ENCODE measurements at regions not wholly inside any gene's neighbourhood (a gene's known extent, or its start where the extent isn't known, plus 50 kb on each side); places are given as distances from the start of the nearest gene placed in this dataset.

- H3K36me3 Mint-ChIP-seq = no peaks in the 10 kb centered on the region
Measured at GRCh38 chr2:3101016-3101942, 276.3 kb downstream of the EIPR1 start.

GRCh38 chr2:3100386-3100785, 277.2 kb downstream of the EIPR1 start:
- ATAC-seq (ENCODE audit: low read depth in 2 of 2) = no peak
- H3K27ac Mint-ChIP-seq = peak overlapping the region in 1 of 6 donors; percentile 20
- no peak for DNase-seq
- no peaks in the 10 kb centered on the region for H3K36me3 Mint-ChIP-seq
- H3K4me3 Mint-ChIP-seq = peak overlapping the region in 4 of 8 donors; percentile 5 to 30 (median 17)
- H3K4me1 Mint-ChIP-seq = peaks cover 14 to 21% (median 20%) of the 10 kb centered on the region in 3 donors
- peaks cover 0 to 20% (median 11%) of the 10 kb centered on the region in 3 donors for H3K27me3 Mint-ChIP-seq
- no peaks in the 10 kb centered on the region for H3K9me3 Mint-ChIP-seq

More at GRCh38 chr2:3101016-3101942, 276.3 kb downstream of the EIPR1 start:
- peak overlapping the region in 5 of 6 donors; percentile 20 to 90 (median 81) for H3K27ac Mint-ChIP-seq
- DNase-seq (no peak), ATAC-seq (ENCODE audit: low read depth in 2 of 2) (no peak)
- H3K4me3 Mint-ChIP-seq = peak overlapping the region in 3 of 8 donors; percentile 12 to 43 (median 12)
- H3K27me3 Mint-ChIP-seq = peaks cover 0 to 11% (median 8%) of the 10 kb centered on the region in 3 donors
- H3K9me3 Mint-ChIP-seq = no peaks in the 10 kb centered on the region
- peaks cover 14 to 21% (median 20%) of the 10 kb centered on the region in 3 donors for H3K4me1 Mint-ChIP-seq

- no peaks in the 10 kb centered on the region for H3K36me3 Mint-ChIP-seq
- H3K27ac Mint-ChIP-seq = no peak overlapping the region
- ATAC-seq (ENCODE audit: low read depth in 2 of 2) = no peak
- DNase-seq = no peak
- H3K9me3 Mint-ChIP-seq = no peaks in the 10 kb centered on the region
- peaks cover 0 to 25% (median 16%) of the 10 kb centered on the region in 3 donors for H3K27me3 Mint-ChIP-seq
- peak overlapping the region in 3 of 8 donors; percentile 13 to 19 (median 15) for H3K4me3 Mint-ChIP-seq
- peaks cover 14 to 21% (median 20%) of the 10 kb centered on the region in 3 donors for H3K4me1 Mint-ChIP-seq
Measured at GRCh38 chr2:3099860-3100234, 277.8 kb downstream of the EIPR1 start.

- no peak for DNase-seq
Measured at GRCh38 chr2:3099145-3099859, 278.3 kb downstream of the EIPR1 start.

GRCh38 chr2:3098231-3098630, 279.4 kb downstream of the EIPR1 start:
- Mint-ChIP-seq H3K27ac (no peak overlapping the region), H3K36me3 (no peaks in the 10 kb centered on the region), H3K9me3 (no peaks in the 10 kb centered on the region), H3K27me3 (peaks cover 0 to 32% (median 16%) of the 10 kb centered on the region in 3 donors), H3K4me3 (peak overlapping the region in 1 of 8 donors; percentile 12), H3K4me1 (peaks cover 11 to 16% (median 16%) of the 10 kb centered on the region in 3 donors)
- DNase-seq (no peak), ATAC-seq (ENCODE audit: low read depth in 2 of 2) (no peak)

More at GRCh38 chr2:3099145-3099859, 278.3 kb downstream of the EIPR1 start:
- Mint-ChIP-seq H3K36me3 (no peaks in the 10 kb centered on the region), H3K4me3 (peak overlapping the region in 2 of 8 donors; percentile 13 to 25), H3K9me3 (no peaks in the 10 kb centered on the region), H3K4me1 (peaks cover 14 to 21% (median 20%) of the 10 kb centered on the region in 3 donors), H3K27me3 (peaks cover 0 to 28% (median 16%) of the 10 kb centered on the region in 3 donors), H3K27ac (no peak overlapping the region)
- no peak for ATAC-seq (ENCODE audit: low read depth in 2 of 2)

GRCh38 chr2:3097804-3098203, 279.8 kb downstream of the EIPR1 start:
- no peaks in the 10 kb centered on the region for H3K9me3 Mint-ChIP-seq
- H3K36me3 Mint-ChIP-seq = no peaks in the 10 kb centered on the region
- H3K4me1 Mint-ChIP-seq = peaks cover 9 to 13% (median 12%) of the 10 kb centered on the region in 3 donors
- ATAC-seq (ENCODE audit: low read depth in 2 of 2) = no peak
- H3K27ac Mint-ChIP-seq = no peak overlapping the region
- DNase-seq = no peak
- no peak overlapping the region for H3K4me3 Mint-ChIP-seq
- H3K27me3 Mint-ChIP-seq = peaks cover 0 to 32% (median 16%) of the 10 kb centered on the region in 3 donors

- Mint-ChIP-seq H3K9me3 (peaks cover 0 to 9% (median 5%) of the 10 kb centered on the region in 7 donors), H3K4me3 (no peak overlapping the region), H3K27ac (no peak overlapping the region), H3K4me1 (peaks cover 0 to 5% (median 5%) of the 10 kb centered on the region in 3 donors), H3K27me3 (peaks cover 0 to 26% (median 16%) of the 10 kb centered on the region in 3 donors), H3K36me3 (no peaks in the 10 kb centered on the region)
- DNase-seq (no peak), ATAC-seq (ENCODE audit: low read depth in 2 of 2) (no peak)
Measured at GRCh38 chr2:3094999-3095958, 282.3 kb downstream of the EIPR1 start.

- Mint-ChIP-seq H3K27ac (no peak overlapping the region), H3K4me3 (no peak overlapping the region), H3K27me3 (peaks cover 0 to 22% (median 16%) of the 10 kb centered on the region in 3 donors), H3K4me1 (no peaks in the 10 kb centered on the region), H3K9me3 (peaks cover 0 to 18% (median 10%) of the 10 kb centered on the region in 7 donors), H3K36me3 (no peaks in the 10 kb centered on the region)
- no peak for DNase-seq
- ATAC-seq (ENCODE audit: low read depth in 2 of 2) = no peak
Measured at GRCh38 chr2:3094318-3094717, 283.3 kb downstream of the EIPR1 start.

- H3K4me3 Mint-ChIP-seq = no peak overlapping the region
- H3K36me3 Mint-ChIP-seq = no peaks in the 10 kb centered on the region
- H3K4me1 Mint-ChIP-seq = no peaks in the 10 kb centered on the region
- H3K9me3 Mint-ChIP-seq = peaks cover 0 to 27% (median 22%) of the 10 kb centered on the region in 7 donors
- no peak for ATAC-seq (ENCODE audit: low read depth in 2 of 2)
- peaks cover 0 to 22% (median 8%) of the 10 kb centered on the region in 3 donors for H3K27me3 Mint-ChIP-seq
- no peak for DNase-seq
- no peak overlapping the region for H3K27ac Mint-ChIP-seq
Measured at GRCh38 chr2:3091696-3092095, 285.9 kb downstream of the EIPR1 start.

GRCh38 chr2:3082705-3083104, 294.9 kb downstream of the EIPR1 start:
- ATAC-seq (ENCODE audit: low read depth in 2 of 2) (no peak), DNase-seq (no peak)
- no peak overlapping the region for H3K4me3 Mint-ChIP-seq
- no peak overlapping the region for H3K27ac Mint-ChIP-seq
- H3K36me3 Mint-ChIP-seq = peaks cover 0 to 9% of the 10 kb centered on the region in 2 donors
- H3K4me1 Mint-ChIP-seq = no peaks in the 10 kb centered on the region
- H3K9me3 Mint-ChIP-seq = peaks cover 0 to 29% (median 15%) of the 10 kb centered on the region in 7 donors
- peaks cover 10 to 35% (median 27%) of the 10 kb centered on the region in 3 donors for H3K27me3 Mint-ChIP-seq

- Mint-ChIP-seq H3K9me3 (peaks cover 0 to 24% (median 9%) of the 10 kb centered on the region in 7 donors), H3K27me3 (peaks cover 10 to 35% (median 24%) of the 10 kb centered on the region in 3 donors), H3K36me3 (peaks cover 0 to 9% of the 10 kb centered on the region in 2 donors), H3K4me3 (peak overlapping the region in 1 of 8 donors; percentile 59), H3K4me1 (no peaks in the 10 kb centered on the region), H3K27ac (no peak overlapping the region)
- ATAC-seq (ENCODE audit: low read depth in 2 of 2) (no peak), DNase-seq (no peak)
Measured at GRCh38 chr2:3079959-3080948, 297.4 kb downstream of the EIPR1 start.
